ENCODE measurements at regions not wholly inside any gene's neighbourhood (a gene's known extent, or its start where the extent isn't known, plus 50 kb on each side); places are given as distances from the start of the nearest gene placed in this dataset.

- H3K27me3 ChIP-seq = no peaks in the 10 kb centered on the region
- no peak for DNase-seq (ENCODE audit: extremely low spot score)
- H3K36me3 ChIP-seq = no peaks in the 10 kb centered on the region
- no peak overlapping the region for H3K27ac ChIP-seq (replicated peaks in 1 of 4)
- no peak overlapping the region for H3K4me3 ChIP-seq
- 65% methylated on average over 3 of the region's 3 CpGs for WGBS
- intact Hi-C loops (cut with DNase I) = no loop called here
- H3K9me3 ChIP-seq = no peaks in the 10 kb centered on the region
- H3K4me1 ChIP-seq = peaks cover 0 to 13% (median 5%) of the 10 kb centered on the region in 4 donors
- TF ChIP-seq, protein P1, sequence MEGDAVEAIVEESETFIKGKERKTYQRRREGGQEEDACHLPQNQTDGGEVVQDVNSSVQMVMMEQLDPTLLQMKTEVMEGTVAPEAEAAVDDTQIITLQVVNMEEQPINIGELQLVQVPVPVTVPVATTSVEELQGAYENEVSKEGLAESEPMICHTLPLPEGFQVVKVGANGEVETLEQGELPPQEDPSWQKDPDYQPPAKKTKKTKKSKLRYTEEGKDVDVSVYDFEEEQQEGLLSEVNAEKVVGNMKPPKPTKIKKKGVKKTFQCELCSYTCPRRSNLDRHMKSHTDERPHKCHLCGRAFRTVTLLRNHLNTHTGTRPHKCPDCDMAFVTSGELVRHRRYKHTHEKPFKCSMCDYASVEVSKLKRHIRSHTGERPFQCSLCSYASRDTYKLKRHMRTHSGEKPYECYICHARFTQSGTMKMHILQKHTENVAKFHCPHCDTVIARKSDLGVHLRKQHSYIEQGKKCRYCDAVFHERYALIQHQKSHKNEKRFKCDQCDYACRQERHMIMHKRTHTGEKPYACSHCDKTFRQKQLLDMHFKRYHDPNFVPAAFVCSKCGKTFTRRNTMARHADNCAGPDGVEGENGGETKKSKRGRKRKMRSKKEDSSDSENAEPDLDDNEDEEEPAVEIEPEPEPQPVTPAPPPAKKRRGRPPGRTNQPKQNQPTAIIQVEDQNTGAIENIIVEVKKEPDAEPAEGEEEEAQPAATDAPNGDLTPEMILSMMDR (IDR thresholded peaks at IDR 0.05) = no peak
- TF ChIP-seq POLR2A (IDR thresholded peaks at IDR 0.05; ENCODE audit: low read depth) = no peak
- no peak for TF ChIP-seq EP300 (IDR thresholded peaks at IDR 0.05)
- TF ChIP-seq POLR2AphosphoS5 (IDR thresholded peaks at IDR 0.05) = no peak
These were observed 186.1 kb downstream of the SMC2 start for GRCh38 chr9:104280178-104280560.

GRCh38 chr9:104280711-104281110, 186.6 kb downstream of the SMC2 start:
- no peak for TF ChIP-seq EP300 (IDR thresholded peaks at IDR 0.05)
- no peak for TF ChIP-seq POLR2AphosphoS5 (IDR thresholded peaks at IDR 0.05)
- no peak for TF ChIP-seq POLR2A (IDR thresholded peaks at IDR 0.05; ENCODE audit: low read depth)
- TF ChIP-seq, protein P1 (IDR thresholded peaks at IDR 0.05) = no peak
- Histone ChIP-seq H3K9me3 (no peaks in the 10 kb centered on the region), H3K4me1 (peaks cover 0 to 13% (median 5%) of the 10 kb centered on the region in 4 donors), H3K36me3 (no peaks in the 10 kb centered on the region), H3K27me3 (no peaks in the 10 kb centered on the region), H3K27ac (replicated peaks in 1 of 4) (no peak overlapping the region), H3K4me3 (no peak overlapping the region)
- intact Hi-C loops (cut with DNase I) = no loop called here
- WGBS = 88% methylated on average over 1 of the region's 1 CpG
- no peak for DNase-seq (ENCODE audit: extremely low spot score)

GRCh38 chr9:104286187-104286586, 192.1 kb downstream of the SMC2 start:
- no peak for DNase-seq (ENCODE audit: extremely low spot score)
- Histone ChIP-seq H3K27me3 (no peaks in the 10 kb centered on the region), H3K4me1 (no peaks in the 10 kb centered on the region), H3K27ac (replicated peaks in 1 of 4) (no peak overlapping the region), H3K36me3 (no peaks in the 10 kb centered on the region), H3K9me3 (no peaks in the 10 kb centered on the region), H3K4me3 (no peak overlapping the region)
- WGBS = 90% methylated on average over 1 of the region's 1 CpG
- intact Hi-C loops (cut with DNase I) = no loop called here
- TF ChIP-seq POLR2A (IDR thresholded peaks at IDR 0.05; ENCODE audit: low read depth) (no peak), POLR2AphosphoS5 (IDR thresholded peaks at IDR 0.05) (no peak), EP300 (IDR thresholded peaks at IDR 0.05) (no peak)
- TF ChIP-seq, protein P1 (IDR thresholded peaks at IDR 0.05) = no peak

GRCh38 chr9:104286799-104287198, 192.7 kb downstream of the SMC2 start:
- 62% methylated on average over 2 of the region's 2 CpGs for WGBS
- no peak overlapping the region for H3K27ac ChIP-seq (replicated peaks in 1 of 4)
- no peak overlapping the region for H3K4me3 ChIP-seq
- no peak for TF ChIP-seq EP300 (IDR thresholded peaks at IDR 0.05)
- no peak for TF ChIP-seq POLR2A (IDR thresholded peaks at IDR 0.05; ENCODE audit: low read depth)
- no peak for TF ChIP-seq POLR2AphosphoS5 (IDR thresholded peaks at IDR 0.05)
- TF ChIP-seq, protein P1 (IDR thresholded peaks at IDR 0.05) = no peak
- H3K27me3 ChIP-seq = no peaks in the 10 kb centered on the region
- H3K4me1 ChIP-seq = no peaks in the 10 kb centered on the region
- DNase-seq (ENCODE audit: extremely low spot score) = no peak
- no peaks in the 10 kb centered on the region for H3K9me3 ChIP-seq
- intact Hi-C loops (cut with DNase I) = no loop called here
- no peaks in the 10 kb centered on the region for H3K36me3 ChIP-seq

- Histone ChIP-seq H3K4me1 (no peaks in the 10 kb centered on the region), H3K4me3 (no peak overlapping the region)
These were observed 193.3 kb downstream of the SMC2 start for GRCh38 chr9:104287253-104287878.

More at GRCh38 chr9:104287253-104287878, 193.3 kb downstream of the SMC2 start:
- no peaks in the 10 kb centered on the region for H3K9me3 ChIP-seq
- H3K36me3 ChIP-seq = no peaks in the 10 kb centered on the region
- no peak overlapping the region for H3K27ac ChIP-seq (replicated peaks in 1 of 4)
- 78% methylated on average over 5 of the region's 5 CpGs for WGBS
- DNase-seq (ENCODE audit: extremely low spot score) = no peak
- TF ChIP-seq EP300 (IDR thresholded peaks at IDR 0.05) (no peak), POLR2A (IDR thresholded peaks at IDR 0.05; ENCODE audit: low read depth) (no peak), POLR2AphosphoS5 (IDR thresholded peaks at IDR 0.05) (no peak)
- TF ChIP-seq, protein P1 (IDR thresholded peaks at IDR 0.05) = no peak
- no peaks in the 10 kb centered on the region for H3K27me3 ChIP-seq
- intact Hi-C loops (cut with DNase I) = no loop called here
